Nephron progenitor cell (in vitro differentiated cells): ENCODE measurements at regions not wholly inside any gene's neighbourhood (a gene's known extent, or its start where the extent isn't known, plus 50 kb on each side); places are given as distances from the start of the nearest gene placed in this dataset.
A peak's percentile ranks its signal among the peaks of the same experiment; 100 is the strongest.

Experiments
- DNase-seq: peaks from one replicate; pipeline ENCODE4 v3.0.0; 2021
- H3K27ac Mint-ChIP-seq: 2 replicates; pipeline ENCODE4 v1.8.0; 2021; ENCODE audit warnings: mild to moderate bottlenecking, moderate library complexity, mixed read lengths
- H3K27me3 Mint-ChIP-seq: 2 replicates; pipeline ENCODE4 v1.8.0; 2021; ENCODE audit warnings: mild to moderate bottlenecking, low read depth, mixed read lengths; ENCODE audit not compliant: poor library complexity
- H3K36me3 Mint-ChIP-seq: 2 replicates; pipeline ENCODE4 v1.8.0; 2021; ENCODE audit warnings: low read depth, mixed read lengths
- H3K4me1 Mint-ChIP-seq: 2 replicates; pipeline ENCODE4 v1.8.0; 2021; ENCODE audit warnings: mixed read lengths
- H3K4me3 Mint-ChIP-seq: 2 replicates; pipeline ENCODE4 v1.8.0; 2021; ENCODE audit warnings: mild to moderate bottlenecking, moderate library complexity, mixed read lengths
- H3K9me3 Mint-ChIP-seq: 2 replicates; pipeline ENCODE4 v1.8.0; 2021; ENCODE audit warnings: mild to moderate bottlenecking, moderate library complexity, mixed read lengths
- CTCF ChIP-seq: fragments of 200-600 bp; sonication (generic); IDR thresholded peaks from 2 replicates; pipeline ENCODE4 v1.5.0; 2021; ENCODE audit warnings: antibody characterized with exemption

GRCh38 chr7:101729241-101729883 lies 88.1 kb upstream of the CUX1 start:
- Mint-ChIP-seq H3K4me1 (peaks cover 81% of the 10 kb centered on the region), H3K4me3 (no peak overlapping the region), H3K9me3 (peaks cover 3% of the 10 kb centered on the region), H3K27ac (peak overlapping the region; percentile 96), H3K27me3 (no peaks in the 10 kb centered on the region), H3K36me3 (no peaks in the 10 kb centered on the region)
- DNase-seq: no peak
- TF ChIP-seq CTCF: no peak

- TF ChIP-seq CTCF: no peak
- Mint-ChIP-seq H3K27me3 (no peaks in the 10 kb centered on the region), H3K4me1 (peaks cover 80% of the 10 kb centered on the region), H3K27ac (peak overlapping the region; percentile 50), H3K36me3 (no peaks in the 10 kb centered on the region), H3K4me3 (no peak overlapping the region), H3K9me3 (peaks cover 3% of the 10 kb centered on the region)
- DNase-seq: no peak
Observed at GRCh38 chr7:101731502-101732084, 85.8 kb upstream of the CUX1 start.

GRCh38 chr7:101733713-101734475 lies 83.5 kb upstream of the CUX1 start:
- peak overlapping the region; percentile 98 for H3K27ac Mint-ChIP-seq
- peak; percentile 74 for DNase-seq
- TF ChIP-seq CTCF: no peak
- H3K4me1 Mint-ChIP-seq: peaks cover 70% of the 10 kb centered on the region
- H3K36me3 Mint-ChIP-seq: no peaks in the 10 kb centered on the region
- H3K27me3 Mint-ChIP-seq: peaks cover 3% of the 10 kb centered on the region
- H3K4me3 Mint-ChIP-seq: peak overlapping the region; percentile 57
- no peaks in the 10 kb centered on the region for H3K9me3 Mint-ChIP-seq

- no peak for DNase-seq
- Mint-ChIP-seq H3K4me3 (no peak overlapping the region), H3K4me1 (peaks cover 67% of the 10 kb centered on the region), H3K9me3 (no peaks in the 10 kb centered on the region), H3K27me3 (peaks cover 3% of the 10 kb centered on the region), H3K27ac (no peak overlapping the region), H3K36me3 (no peaks in the 10 kb centered on the region)
- TF ChIP-seq CTCF: no peak
Observed at GRCh38 chr7:101736084-101736483, 81.3 kb upstream of the CUX1 start.

- no peak for TF ChIP-seq CTCF
- no peak overlapping the region for H3K4me3 Mint-ChIP-seq
- H3K9me3 Mint-ChIP-seq: no peaks in the 10 kb centered on the region
- peak; percentile 36 for DNase-seq
- H3K4me1 Mint-ChIP-seq: peaks cover 62% of the 10 kb centered on the region
- H3K36me3 Mint-ChIP-seq: no peaks in the 10 kb centered on the region
- H3K27me3 Mint-ChIP-seq: peaks cover 6% of the 10 kb centered on the region
- H3K27ac Mint-ChIP-seq: peak overlapping the region; percentile 95
Observed at GRCh38 chr7:101739775-101740398, 77.5 kb upstream of the CUX1 start.
